ENCODE measurements at regions not wholly inside any gene's neighbourhood (a gene's known extent, or its start where the extent isn't known, plus 50 kb on each side); places are given as distances from the start of the nearest gene placed in this dataset.

DNA sequence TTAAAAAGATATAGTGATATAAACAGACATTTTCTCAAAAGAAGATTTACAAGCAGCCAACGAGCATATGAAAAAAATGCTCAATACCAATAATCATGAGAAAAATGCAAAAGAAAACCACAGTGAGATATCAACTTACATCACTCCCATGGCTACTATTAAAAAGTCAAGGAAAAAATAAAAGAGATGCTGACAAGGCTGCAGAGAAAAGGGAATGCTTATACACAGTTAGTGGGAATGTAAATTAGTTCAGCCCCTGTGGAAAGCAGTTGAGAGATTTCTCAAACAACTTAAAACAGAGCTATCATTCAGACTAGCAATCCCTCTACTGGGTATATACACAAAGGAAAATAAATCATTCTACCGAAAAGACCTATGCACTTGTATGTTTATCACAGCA lies 97.1 kb upstream of the CARD18 start:
- ChIA-PET POLR2A (ENCODE audit: unreplicated experiment) (no interaction called here), CTCF (no interaction called here)
- H3K9me3 ChIP-seq (ENCODE audit: low read length), result 0 out of 2 replicates have a peak, but pooled peaks cover 7% of the 10 kb centered on the region
- DNase-seq (peak; percentile 11), ATAC-seq (no peak)
- H4K20me1 ChIP-seq (ENCODE audit: low read length), result no peaks in the 10 kb centered on the region
- no peak overlapping the region for H3K9ac ChIP-seq (ENCODE audit: low read length)
- H3K9me2 ChIP-seq (replicated peaks; ENCODE audit: low read length), result no peaks in the 10 kb centered on the region
- H3K27me3 ChIP-seq (ENCODE audit: low read length), result no peaks in the 10 kb centered on the region
- no peak overlapping the region for H3K4me2 ChIP-seq (ENCODE audit: low read length)
- no peaks in the 10 kb centered on the region for H3K4me1 ChIP-seq (ENCODE audit: insufficient read depth, low read length)
- H2AFZ ChIP-seq (ENCODE audit: low read length), result no peak overlapping the region
- no peak overlapping the region for H3K4me3 ChIP-seq (ENCODE audit: low read length)
- no TSS peak for BruUV-seq (replicated peaks)
- no peak overlapping the region for H3K27ac ChIP-seq (ENCODE audit: low read length)
- no peaks in the 10 kb centered on the region for H3F3A ChIP-seq (ENCODE audit: low read length, unreplicated experiment)
- intact Hi-C loops (cut with micrococcal nuclease), result no loop called here
- TF ChIP-seq, protein P1, sequence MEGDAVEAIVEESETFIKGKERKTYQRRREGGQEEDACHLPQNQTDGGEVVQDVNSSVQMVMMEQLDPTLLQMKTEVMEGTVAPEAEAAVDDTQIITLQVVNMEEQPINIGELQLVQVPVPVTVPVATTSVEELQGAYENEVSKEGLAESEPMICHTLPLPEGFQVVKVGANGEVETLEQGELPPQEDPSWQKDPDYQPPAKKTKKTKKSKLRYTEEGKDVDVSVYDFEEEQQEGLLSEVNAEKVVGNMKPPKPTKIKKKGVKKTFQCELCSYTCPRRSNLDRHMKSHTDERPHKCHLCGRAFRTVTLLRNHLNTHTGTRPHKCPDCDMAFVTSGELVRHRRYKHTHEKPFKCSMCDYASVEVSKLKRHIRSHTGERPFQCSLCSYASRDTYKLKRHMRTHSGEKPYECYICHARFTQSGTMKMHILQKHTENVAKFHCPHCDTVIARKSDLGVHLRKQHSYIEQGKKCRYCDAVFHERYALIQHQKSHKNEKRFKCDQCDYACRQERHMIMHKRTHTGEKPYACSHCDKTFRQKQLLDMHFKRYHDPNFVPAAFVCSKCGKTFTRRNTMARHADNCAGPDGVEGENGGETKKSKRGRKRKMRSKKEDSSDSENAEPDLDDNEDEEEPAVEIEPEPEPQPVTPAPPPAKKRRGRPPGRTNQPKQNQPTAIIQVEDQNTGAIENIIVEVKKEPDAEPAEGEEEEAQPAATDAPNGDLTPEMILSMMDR (conservative IDR thresholded peaks at IDR 0.05; ENCODE audit: low read depth, low read length), result no peak
- TF ChIP-seq EZH2 (IDR thresholded peaks at IDR 0.05; ENCODE audit: low read length, unreplicated experiment), result no peak
- no peak for TF ChIP-seq EZH2phosphoT487 (IDR thresholded peaks at IDR 0.05; ENCODE audit: borderline replicate concordance, low read length)
- H3K79me2 ChIP-seq (ENCODE audit: low read length), result no peaks in the 10 kb centered on the region
- H3K36me3 ChIP-seq (ENCODE audit: low read depth, low read length), result no peaks in the 10 kb centered on the region

- Histone ChIP-seq H3K4me1 (ENCODE audit: insufficient read depth, low read length) (no peaks in the 10 kb centered on the region), H3K9ac (ENCODE audit: low read length) (no peak overlapping the region), H3F3A (ENCODE audit: low read length, unreplicated experiment) (no peaks in the 10 kb centered on the region), H3K27me3 (ENCODE audit: low read length) (no peaks in the 10 kb centered on the region), H4K20me1 (ENCODE audit: low read length) (no peaks in the 10 kb centered on the region), H3K36me3 (ENCODE audit: low read depth, low read length) (no peaks in the 10 kb centered on the region), H3K9me2 (replicated peaks; ENCODE audit: low read length) (no peaks in the 10 kb centered on the region), H2AFZ (ENCODE audit: low read length) (no peak overlapping the region), H3K79me2 (ENCODE audit: low read length) (no peaks in the 10 kb centered on the region), H3K4me3 (ENCODE audit: low read length) (no peak overlapping the region), H3K4me2 (ENCODE audit: low read length) (no peak overlapping the region), H3K27ac (ENCODE audit: low read length) (no peak overlapping the region), H3K9me3 (ENCODE audit: low read length) (0 out of 2 replicates have a peak, but pooled peaks cover 7% of the 10 kb centered on the region)
- ChIA-PET CTCF (no interaction called here), POLR2A (ENCODE audit: unreplicated experiment) (no interaction called here)
- ATAC-seq (no peak), DNase-seq (no peak)
- intact Hi-C loops (cut with micrococcal nuclease), result no loop called here
- no peak for TF ChIP-seq EZH2phosphoT487 (IDR thresholded peaks at IDR 0.05; ENCODE audit: borderline replicate concordance, low read length)
- no peak for TF ChIP-seq EZH2 (IDR thresholded peaks at IDR 0.05; ENCODE audit: low read length, unreplicated experiment)
- TF ChIP-seq, protein P1 (conservative IDR thresholded peaks at IDR 0.05; ENCODE audit: low read depth, low read length), result no peak
- BruUV-seq (replicated peaks), result no TSS peak
These were observed 93.7 kb upstream of the CARD18 start for GRCh38 chr11:105233285-105233684.

GRCh38 chr11:105232021-105232420 lies 92.5 kb upstream of the CARD18 start:
- TF ChIP-seq EZH2 (IDR thresholded peaks at IDR 0.05; ENCODE audit: low read length, unreplicated experiment), result no peak
- Histone ChIP-seq H3K27me3 (ENCODE audit: low read length) (no peaks in the 10 kb centered on the region), H3K9ac (ENCODE audit: low read length) (no peak overlapping the region), H2AFZ (ENCODE audit: low read length) (no peak overlapping the region), H3K9me3 (ENCODE audit: low read length) (0 out of 2 replicates have a peak, but pooled peaks cover 7% of the 10 kb centered on the region), H3K4me1 (ENCODE audit: insufficient read depth, low read length) (no peaks in the 10 kb centered on the region), H3K27ac (ENCODE audit: low read length) (no peak overlapping the region), H3F3A (ENCODE audit: low read length, unreplicated experiment) (no peaks in the 10 kb centered on the region), H3K36me3 (ENCODE audit: low read depth, low read length) (no peaks in the 10 kb centered on the region), H4K20me1 (ENCODE audit: low read length) (no peaks in the 10 kb centered on the region), H3K4me3 (ENCODE audit: low read length) (no peak overlapping the region), H3K79me2 (ENCODE audit: low read length) (no peaks in the 10 kb centered on the region), H3K4me2 (ENCODE audit: low read length) (no peak overlapping the region), H3K9me2 (replicated peaks; ENCODE audit: low read length) (no peaks in the 10 kb centered on the region)
- intact Hi-C loops (cut with micrococcal nuclease), result no loop called here
- DNase-seq (no peak), ATAC-seq (no peak)
- ChIA-PET POLR2A (ENCODE audit: unreplicated experiment) (interaction anchor here (0.6 kb wide), 1 partner anchor 48 kb away, joined by 3 read pairs; no protein-coding TSS in a partner anchor), CTCF (no interaction called here)
- no TSS peak for BruUV-seq (replicated peaks)

All from PC-3 (cell line).